ENCODE measurements at regions not wholly inside any gene's neighbourhood (a gene's known extent, or its start where the extent isn't known, plus 50 kb on each side); places are given as distances from the start of the nearest gene placed in this dataset.

DNA sequence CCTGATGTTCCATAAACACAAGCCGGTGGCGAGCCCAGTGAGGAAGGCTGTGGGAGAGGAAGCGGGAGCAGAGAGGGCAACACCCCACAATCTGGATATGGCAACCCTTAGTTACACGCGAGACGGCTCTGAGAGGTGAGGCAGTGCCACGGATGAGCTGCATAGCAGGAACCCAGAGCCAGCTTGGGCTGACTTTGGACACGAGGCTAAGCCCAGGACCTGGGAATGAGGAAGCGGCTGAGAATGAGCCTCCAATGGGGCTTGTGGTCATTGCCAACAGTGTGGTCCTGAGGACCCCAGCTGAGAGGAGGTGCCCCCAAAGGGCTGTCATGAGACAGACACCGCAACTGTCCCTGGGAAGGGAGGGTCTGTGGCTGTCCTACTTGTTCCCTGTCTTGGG is 160.0 kb upstream of the SMIM23 start:
- H2BK120ac ChIP-seq (ENCODE audit: insufficient read depth, low read length, poor library complexity), result no peak overlapping the region
- no peak overlapping the region for H2AK5ac ChIP-seq (ENCODE audit: low read length)
- no peak overlapping the region for H4K12ac ChIP-seq (ENCODE audit: low read depth, low read length)
- H3K14ac ChIP-seq (ENCODE audit: low read length), result no peak overlapping the region
- WGBS (ENCODE audit: extremely low coverage, insufficient coverage, insufficient read length), result no CpG with 5 or more reads among the region's 10 CpGs
- H2BK12ac ChIP-seq (ENCODE audit: low read length), result no peak overlapping the region
- H2AFZ ChIP-seq (ENCODE audit: insufficient read depth, low read length, poor library complexity), result no peak overlapping the region
- no peak overlapping the region for H3K4me3 ChIP-seq (ENCODE audit: low read depth, low read length)
- no peak overlapping the region for H3K4me2 ChIP-seq (ENCODE audit: low read length)
- no peak overlapping the region for H4K8ac ChIP-seq (ENCODE audit: low read depth, low read length)
- no peak overlapping the region for H2BK5ac ChIP-seq (ENCODE audit: low read depth, low read length, poor library complexity)
- H4K91ac ChIP-seq (ENCODE audit: low read depth, low read length), result no peak overlapping the region
- H3K27ac ChIP-seq (ENCODE audit: low read depth, low read length), result no peak overlapping the region
- H3K4me1 ChIP-seq (ENCODE audit: control insufficient read depth in 1 of 2, insufficient read depth in 2 of 2, low read length in 2 of 2), result peaks cover 0 to 5% of the 10 kb centered on the region in 2 experiments
- no peak overlapping the region for H3K4ac ChIP-seq (ENCODE audit: low read depth, low read length)
- no peaks in the 10 kb centered on the region for H3K79me1 ChIP-seq (ENCODE audit: low read length)
- no peak overlapping the region for H3K9ac ChIP-seq (ENCODE audit: low read length)
- H3K18ac ChIP-seq (ENCODE audit: low read length), result no peak overlapping the region
- H3K36me3 ChIP-seq (ENCODE audit: control insufficient read depth in 1 of 2, insufficient read depth in 2 of 2, low read length in 2 of 2), result no peaks in the 10 kb centered on the region
- peak overlapping the region; percentile 69 for H3K23ac ChIP-seq (ENCODE audit: low read length)
- DNase-seq, result no peak
- no peaks in the 10 kb centered on the region for H3K79me2 ChIP-seq (ENCODE audit: control insufficient read depth, insufficient read depth, low read length, poor library complexity)
- H3K9me3 ChIP-seq (ENCODE audit: insufficient read depth, low read depth, low read length), result no peaks in the 10 kb centered on the region
- peaks cover 2% of the 10 kb centered on the region for H3K27me3 ChIP-seq (ENCODE audit: insufficient read depth, low read length)

DNA sequence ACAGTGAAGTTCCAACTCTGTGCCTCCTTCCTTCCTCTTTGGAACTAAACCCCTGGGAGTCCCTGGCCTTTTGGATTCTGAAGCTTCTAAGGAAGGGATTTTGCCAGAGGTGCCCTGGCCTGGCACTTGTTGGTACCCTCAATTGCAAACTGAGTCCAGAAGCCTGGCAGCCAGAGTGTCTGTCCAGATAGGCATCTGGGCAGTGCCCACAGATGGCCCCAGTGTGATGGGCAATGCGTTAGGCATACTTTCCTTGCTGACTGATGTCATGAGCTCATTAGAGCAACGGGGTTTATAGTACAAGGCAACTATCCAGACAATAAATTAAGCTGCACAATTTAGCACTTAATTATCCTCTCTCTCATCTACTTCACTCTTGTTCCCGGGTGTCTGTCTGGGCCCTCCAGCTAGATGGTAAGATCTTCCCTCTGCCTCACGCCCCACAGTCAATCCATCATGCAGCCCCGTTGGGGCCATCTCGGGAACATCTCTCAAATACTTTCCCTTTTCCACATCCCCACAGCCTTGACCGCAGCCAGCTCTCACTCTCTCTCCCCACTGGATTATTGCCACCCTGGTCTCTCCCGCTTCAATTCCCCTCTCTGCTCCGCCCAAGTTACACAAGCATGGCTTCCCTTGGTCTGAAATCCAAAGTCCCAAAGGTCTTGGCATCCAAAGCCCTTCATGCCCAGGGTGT is 157.5 kb upstream of the SMIM23 start:
- no peak overlapping the region for H3K27ac ChIP-seq (ENCODE audit: low read depth, low read length)

DNA sequence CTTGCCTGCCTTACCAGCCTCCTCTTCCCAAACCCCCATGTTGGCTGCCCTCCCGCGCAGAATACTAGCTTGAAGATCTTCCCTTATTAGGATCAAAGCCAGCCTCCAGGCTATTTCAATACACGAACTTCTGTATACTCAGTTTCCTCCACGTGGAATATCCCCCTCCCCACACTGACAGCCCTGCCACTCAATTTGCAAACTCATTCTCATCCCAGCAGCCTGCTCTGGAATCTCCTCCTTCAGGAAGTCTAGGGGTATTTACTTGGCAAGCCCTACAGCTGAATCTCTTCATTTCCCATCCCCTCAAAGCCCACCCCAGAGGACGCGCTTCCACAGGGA is 157.0 kb upstream of the SMIM23 start:
- Histone ChIP-seq H2BK120ac (ENCODE audit: insufficient read depth, low read length, poor library complexity) (no peak overlapping the region), H3K27me3 (ENCODE audit: insufficient read depth, low read length) (peaks cover 2% of the 10 kb centered on the region), H4K8ac (ENCODE audit: low read depth, low read length) (no peak overlapping the region), H3K18ac (ENCODE audit: low read length) (no peak overlapping the region), H4K91ac (ENCODE audit: low read depth, low read length) (no peak overlapping the region), H3K4me3 (ENCODE audit: low read depth, low read length) (no peak overlapping the region), H3K4ac (ENCODE audit: low read depth, low read length) (no peak overlapping the region), H2AFZ (ENCODE audit: insufficient read depth, low read length, poor library complexity) (no peak overlapping the region), H4K12ac (ENCODE audit: low read depth, low read length) (no peak overlapping the region), H3K36me3 (ENCODE audit: control insufficient read depth in 1 of 2, insufficient read depth in 2 of 2, low read length in 2 of 2) (no peaks in the 10 kb centered on the region), H3K4me1 (ENCODE audit: control insufficient read depth in 1 of 2, insufficient read depth in 2 of 2, low read length in 2 of 2) (peaks cover 0 to 2% of the 10 kb centered on the region in 2 experiments), H2BK5ac (ENCODE audit: low read depth, low read length, poor library complexity) (no peak overlapping the region), H2AK5ac (ENCODE audit: low read length) (no peak overlapping the region), H2BK12ac (ENCODE audit: low read length) (no peak overlapping the region), H3K23ac (ENCODE audit: low read length) (no peak overlapping the region), H3K79me1 (ENCODE audit: low read length) (no peaks in the 10 kb centered on the region), H3K9ac (ENCODE audit: low read length) (no peak overlapping the region), H3K9me3 (ENCODE audit: insufficient read depth, low read depth, low read length) (no peaks in the 10 kb centered on the region), H3K14ac (ENCODE audit: low read length) (no peak overlapping the region), H3K79me2 (ENCODE audit: control insufficient read depth, insufficient read depth, low read length, poor library complexity) (no peaks in the 10 kb centered on the region), H3K27ac (ENCODE audit: low read depth, low read length) (no peak overlapping the region), H3K4me2 (ENCODE audit: low read length) (no peak overlapping the region)
- DNase-seq, result no peak
- WGBS (ENCODE audit: extremely low coverage, insufficient coverage, insufficient read length), result no CpG with 5 or more reads among the region's 6 CpGs

More for the DNA sequence above, 157.5 kb upstream of the SMIM23 start:
- no peaks in the 10 kb centered on the region for H3K9me3 ChIP-seq (ENCODE audit: insufficient read depth, low read depth, low read length)
- no peak overlapping the region for H3K23ac ChIP-seq (ENCODE audit: low read length)
- no peak overlapping the region for H3K4ac ChIP-seq (ENCODE audit: low read depth, low read length)
- no peak overlapping the region for H2AK5ac ChIP-seq (ENCODE audit: low read length)
- no peak overlapping the region for H3K4me3 ChIP-seq (ENCODE audit: low read depth, low read length)
- H4K8ac ChIP-seq (ENCODE audit: low read depth, low read length), result no peak overlapping the region
- H3K79me1 ChIP-seq (ENCODE audit: low read length), result no peaks in the 10 kb centered on the region
- WGBS (ENCODE audit: extremely low coverage, insufficient coverage, insufficient read length), result no CpG with 5 or more reads among the region's 9 CpGs
- H3K4me2 ChIP-seq (ENCODE audit: low read length), result no peak overlapping the region
- H4K12ac ChIP-seq (ENCODE audit: low read depth, low read length), result no peak overlapping the region
- H3K4me1 ChIP-seq (ENCODE audit: control insufficient read depth in 1 of 2, insufficient read depth in 2 of 2, low read length in 2 of 2), result peaks cover 0 to 5% of the 10 kb centered on the region in 2 experiments
- no peak overlapping the region for H2BK120ac ChIP-seq (ENCODE audit: insufficient read depth, low read length, poor library complexity)
- no peaks in the 10 kb centered on the region for H3K36me3 ChIP-seq (ENCODE audit: control insufficient read depth in 1 of 2, insufficient read depth in 2 of 2, low read length in 2 of 2)
- H3K79me2 ChIP-seq (ENCODE audit: control insufficient read depth, insufficient read depth, low read length, poor library complexity), result no peaks in the 10 kb centered on the region
- H2BK5ac ChIP-seq (ENCODE audit: low read depth, low read length, poor library complexity), result no peak overlapping the region
- DNase-seq, result no peak
- H3K9ac ChIP-seq (ENCODE audit: low read length), result no peak overlapping the region
- no peak overlapping the region for H4K91ac ChIP-seq (ENCODE audit: low read depth, low read length)
- no peak overlapping the region for H2BK12ac ChIP-seq (ENCODE audit: low read length)
- no peak overlapping the region for H2AFZ ChIP-seq (ENCODE audit: insufficient read depth, low read length, poor library complexity)
- H3K14ac ChIP-seq (ENCODE audit: low read length), result no peak overlapping the region
- H3K18ac ChIP-seq (ENCODE audit: low read length), result no peak overlapping the region
- peaks cover 2% of the 10 kb centered on the region for H3K27me3 ChIP-seq (ENCODE audit: insufficient read depth, low read length)

DNA sequence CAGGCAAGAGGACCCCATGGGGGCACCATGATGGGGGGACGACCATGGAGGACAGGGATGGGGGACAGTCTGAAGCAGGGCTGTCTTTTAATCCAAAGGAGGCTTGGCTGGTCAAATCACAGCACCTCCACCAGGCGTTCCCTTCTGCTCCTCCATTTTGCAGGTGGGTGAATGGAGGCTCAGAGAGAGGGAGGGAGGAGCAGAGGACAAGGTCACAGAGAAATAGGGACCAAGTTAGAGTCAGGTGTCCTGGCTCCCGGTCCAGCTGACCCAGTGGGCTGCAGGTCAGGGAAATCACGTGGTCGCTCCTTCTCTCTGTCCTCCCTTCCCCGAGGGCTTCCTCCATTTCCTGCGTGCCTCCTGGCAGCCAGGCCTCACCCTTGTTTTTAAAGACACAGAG is 156.4 kb upstream of the SMIM23 start:
- H4K8ac ChIP-seq (ENCODE audit: low read depth, low read length), result no peak overlapping the region
- H3K9me3 ChIP-seq (ENCODE audit: insufficient read depth, low read depth, low read length), result no peaks in the 10 kb centered on the region
- H3K4me1 ChIP-seq (ENCODE audit: control insufficient read depth in 1 of 2, insufficient read depth in 2 of 2, low read length in 2 of 2), result peaks cover 0 to 2% of the 10 kb centered on the region in 2 experiments
- H3K36me3 ChIP-seq (ENCODE audit: control insufficient read depth in 1 of 2, insufficient read depth in 2 of 2, low read length in 2 of 2), result no peaks in the 10 kb centered on the region
- H2AK5ac ChIP-seq (ENCODE audit: low read length), result no peak overlapping the region
- H3K27me3 ChIP-seq (ENCODE audit: insufficient read depth, low read length), result peaks cover 2% of the 10 kb centered on the region
- no peak overlapping the region for H3K9ac ChIP-seq (ENCODE audit: low read length)
- no peak overlapping the region for H2AFZ ChIP-seq (ENCODE audit: insufficient read depth, low read length, poor library complexity)
- no peak for DNase-seq
- H2BK12ac ChIP-seq (ENCODE audit: low read length), result no peak overlapping the region
- H4K91ac ChIP-seq (ENCODE audit: low read depth, low read length), result no peak overlapping the region
- no peak overlapping the region for H3K4me2 ChIP-seq (ENCODE audit: low read length)
- H3K18ac ChIP-seq (ENCODE audit: low read length), result no peak overlapping the region
- no peak overlapping the region for H3K23ac ChIP-seq (ENCODE audit: low read length)
- H3K27ac ChIP-seq (ENCODE audit: low read depth, low read length), result no peak overlapping the region
- H3K79me1 ChIP-seq (ENCODE audit: low read length), result no peaks in the 10 kb centered on the region
- no peak overlapping the region for H3K4me3 ChIP-seq (ENCODE audit: low read depth, low read length)
- no peaks in the 10 kb centered on the region for H3K79me2 ChIP-seq (ENCODE audit: control insufficient read depth, insufficient read depth, low read length, poor library complexity)
- H2BK120ac ChIP-seq (ENCODE audit: insufficient read depth, low read length, poor library complexity), result no peak overlapping the region
- WGBS (ENCODE audit: extremely low coverage, insufficient coverage, insufficient read length), result no CpG with 5 or more reads among the region's 7 CpGs
- H4K12ac ChIP-seq (ENCODE audit: low read depth, low read length), result no peak overlapping the region
- no peak overlapping the region for H2BK5ac ChIP-seq (ENCODE audit: low read depth, low read length, poor library complexity)
- H3K4ac ChIP-seq (ENCODE audit: low read depth, low read length), result no peak overlapping the region
- H3K14ac ChIP-seq (ENCODE audit: low read length), result no peak overlapping the region
